ENCODE measurements at regions not wholly inside any gene's neighbourhood (a gene's known extent, or its start where the extent isn't known, plus 50 kb on each side); places are given as distances from the start of the nearest gene placed in this dataset.
A peak's percentile ranks its signal among the peaks of the same experiment; 100 is the strongest.

DNA sequence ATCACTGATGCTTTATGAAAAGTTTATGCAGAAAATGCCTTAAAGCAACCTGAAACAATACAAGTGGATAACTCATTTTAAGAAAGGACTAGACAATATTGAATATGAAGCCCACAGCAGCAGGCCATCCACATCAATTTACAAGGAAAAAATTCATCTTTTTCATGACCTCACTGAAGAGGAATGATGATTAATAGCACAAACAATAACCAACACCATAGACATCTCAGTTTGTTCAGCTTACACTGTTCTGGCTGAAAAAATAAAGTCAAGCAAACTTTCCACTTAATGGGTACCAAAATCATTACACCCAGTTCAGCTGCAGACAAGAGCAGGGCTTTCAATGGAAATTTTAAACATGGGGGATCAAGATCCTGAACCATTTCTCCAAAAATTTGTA lies 380.6 kb upstream of the NEGR1 start:
- no peak for DNase-seq

GRCh38 chr1:72650843-72651435 lies 368.6 kb upstream of the NEGR1 start:
- DNase-seq = no peak

- peak in 2 of 51 donors; percentile 3 to 6 for DNase-seq
Observed at GRCh38 chr1:72649991-72650390, 367.7 kb upstream of the NEGR1 start.

- peak in 1 of 51 donors; percentile 1 for DNase-seq
Observed at GRCh38 chr1:72649211-72649888, 367.0 kb upstream of the NEGR1 start.

DNA sequence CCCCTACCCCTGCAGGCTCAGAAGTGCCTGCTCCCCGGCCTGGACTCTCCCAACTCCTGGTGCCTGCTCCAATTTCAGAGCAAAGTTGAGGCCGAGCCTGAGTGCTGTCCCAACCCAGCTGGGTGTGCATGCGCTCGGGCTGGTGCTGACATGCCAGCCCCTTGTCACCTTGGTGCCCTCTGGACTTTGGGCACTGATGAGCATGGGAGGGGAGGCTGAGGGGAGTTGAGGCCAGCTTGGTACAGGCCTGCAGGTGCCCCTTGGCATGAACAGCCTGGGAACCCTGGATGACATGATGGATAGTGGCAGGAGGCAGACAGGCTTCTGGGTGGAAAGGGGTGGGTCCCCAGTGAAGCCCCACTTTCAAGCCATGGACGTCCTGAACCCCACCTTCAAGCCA lies 366.1 kb upstream of the NEGR1 start:
- DNase-seq = peak in 1 of 51 donors; percentile 1

DNA sequence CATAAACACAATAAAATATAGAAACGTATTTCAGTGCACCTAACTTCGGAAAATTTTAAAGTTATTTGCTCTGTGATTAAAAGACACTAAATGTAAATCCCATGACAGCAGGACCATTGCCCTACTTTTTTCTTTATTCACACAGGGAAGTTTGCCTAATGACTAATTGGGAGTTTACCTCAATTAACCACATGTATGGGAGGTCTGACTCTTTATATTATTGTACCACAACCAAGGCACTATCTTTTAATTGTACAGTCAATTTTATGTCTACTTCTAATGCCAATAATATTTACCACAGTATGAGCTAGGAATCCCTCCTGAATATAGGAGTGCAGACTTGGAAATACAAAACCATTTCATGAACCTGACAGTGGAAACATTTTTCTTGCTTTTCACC lies 360.8 kb upstream of the NEGR1 start:
- no peak for DNase-seq

DNA sequence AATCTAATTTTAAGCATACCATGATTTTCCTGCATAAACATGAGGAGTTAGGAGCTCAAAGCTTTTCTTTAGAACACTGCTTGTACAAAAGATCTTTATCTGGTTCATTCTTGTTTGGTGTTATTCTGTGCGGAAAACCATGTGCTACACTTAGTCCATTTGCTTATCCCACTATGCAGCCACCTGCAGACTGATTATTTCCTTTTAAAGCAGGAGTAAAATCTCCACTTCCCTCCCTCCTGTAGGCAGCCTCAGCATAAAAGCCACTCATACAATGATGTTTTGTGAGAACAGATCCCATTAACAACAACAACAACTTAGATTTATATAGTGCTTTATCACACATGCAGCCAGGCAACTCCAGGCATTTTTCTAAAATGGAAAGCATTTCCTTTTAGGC lies 355.3 kb upstream of the NEGR1 start:
- DNase-seq = no peak

- DNase-seq = no peak
Observed at GRCh38 chr1:72636631-72637030, 354.3 kb upstream of the NEGR1 start.

- no peak for DNase-seq
Observed at GRCh38 chr1:72635719-72636118, 353.4 kb upstream of the NEGR1 start.

GRCh38 chr1:72634946-72635345 lies 352.6 kb upstream of the NEGR1 start:
- no peak for DNase-seq

GRCh38 chr1:72631449-72631848 lies 349.1 kb upstream of the NEGR1 start:
- DNase-seq = no peak

- DNase-seq = peak in 8 of 51 donors; percentile 0 to 44 (median 8)
Observed at GRCh38 chr1:72623299-72623708, 341.0 kb upstream of the NEGR1 start.

DNA sequence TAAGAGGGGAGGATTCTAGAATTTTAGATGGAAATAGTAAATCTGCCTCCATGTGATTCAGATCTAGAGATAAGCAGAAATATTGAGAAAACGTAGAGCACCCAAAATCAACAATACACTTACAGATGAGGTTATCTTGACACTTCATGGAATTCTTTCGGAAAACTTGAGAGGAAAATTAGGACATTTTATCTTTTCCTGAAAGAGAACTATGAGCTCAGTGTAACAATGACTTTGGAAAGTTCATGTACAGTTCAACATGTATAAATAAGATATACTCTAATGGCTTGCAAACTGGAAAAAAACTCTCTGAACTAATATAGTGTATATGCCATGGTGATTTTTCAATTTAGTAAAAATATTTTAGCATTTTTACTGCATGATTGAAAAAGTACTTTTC lies 338.1 kb upstream of the NEGR1 start:
- DNase-seq = no peak

DNA sequence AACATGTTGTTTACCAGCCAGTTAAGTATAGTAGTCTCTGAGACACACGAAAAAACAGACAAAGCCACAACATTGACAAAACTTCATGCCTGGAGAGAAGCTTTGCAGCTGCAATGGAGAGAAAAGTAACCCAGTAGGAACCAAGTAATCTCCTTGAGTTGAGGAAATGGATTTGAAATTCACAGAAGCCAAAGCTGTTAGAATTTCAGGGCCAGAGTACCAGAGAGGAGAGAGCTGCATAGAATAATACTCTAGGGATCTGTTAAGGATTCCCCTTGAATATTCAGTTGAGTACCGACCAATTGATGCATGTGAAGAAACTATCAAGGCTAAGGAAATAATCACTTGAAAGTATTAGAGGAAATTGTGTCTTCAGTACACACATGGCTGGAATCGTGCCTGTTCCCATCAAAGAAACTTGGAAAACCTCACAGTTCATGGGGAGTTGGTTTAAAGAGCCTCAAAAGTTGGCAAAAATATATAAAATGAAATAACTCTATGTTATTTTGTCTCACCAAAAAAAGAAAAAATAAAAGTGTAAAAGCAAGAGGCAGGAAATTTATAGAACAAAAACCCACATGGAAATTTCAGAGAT lies 324.0 kb upstream of the NEGR1 start:
- no peak for DNase-seq

DNA sequence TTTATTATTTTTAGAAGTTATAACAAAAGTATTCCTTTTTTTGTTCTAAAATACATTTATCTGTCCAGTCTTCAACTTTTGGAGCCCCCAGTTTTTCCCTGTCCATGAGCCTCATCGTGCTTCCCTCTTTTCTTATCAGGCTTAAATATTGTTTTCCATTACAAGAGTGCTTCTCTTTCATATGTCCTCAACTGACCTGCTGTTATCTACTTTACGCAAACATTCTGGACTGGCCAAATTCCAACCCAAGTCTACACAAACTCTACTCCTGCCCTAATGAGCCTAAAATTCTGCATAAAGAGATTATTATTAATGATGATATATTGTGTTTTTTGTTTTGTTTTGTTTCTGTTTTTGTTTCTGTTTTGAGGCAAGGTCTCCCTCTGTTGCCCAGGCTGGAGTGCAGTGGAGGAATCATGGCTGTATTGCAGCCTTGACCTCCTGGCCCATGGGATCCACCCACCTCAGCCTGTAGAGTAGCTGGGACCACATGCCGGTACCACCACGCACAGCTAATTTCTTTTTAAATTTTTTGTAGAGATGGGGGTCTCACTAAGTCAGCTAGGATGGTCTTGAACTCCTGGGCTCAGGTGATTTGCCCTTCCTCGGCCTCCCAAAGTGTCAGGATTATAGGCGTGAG lies 318.8 kb upstream of the NEGR1 start:
- DNase-seq = no peak

DNA sequence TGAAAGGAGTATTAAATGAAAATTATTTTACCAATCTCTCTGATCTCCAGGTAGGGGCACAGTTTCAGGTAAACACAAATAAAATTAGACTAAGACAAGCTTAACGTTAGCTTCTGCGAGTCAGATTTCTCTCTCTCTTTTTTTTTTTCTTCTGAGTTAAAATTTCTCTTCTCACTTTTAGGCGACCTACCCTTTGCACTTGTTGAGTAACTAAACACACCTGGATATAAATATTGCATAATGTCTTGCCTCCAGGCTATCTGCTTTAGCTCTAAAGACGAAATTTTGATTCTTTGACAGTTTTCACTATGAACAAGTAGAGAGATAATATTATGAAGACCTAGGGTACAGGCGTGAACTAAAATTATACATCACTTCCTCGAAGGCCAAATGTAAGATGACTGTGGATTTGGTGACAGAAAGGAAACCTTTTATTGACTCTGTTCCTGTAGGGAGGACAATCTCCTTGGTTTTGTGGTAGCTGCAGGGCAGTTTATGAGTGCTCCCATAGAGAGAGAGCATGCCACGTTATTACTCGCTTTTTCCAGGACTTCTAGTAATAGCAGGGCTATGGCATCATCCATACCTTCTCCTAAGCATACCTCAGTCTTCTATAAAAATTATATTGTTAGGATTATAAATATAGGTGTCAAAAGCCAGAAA lies 303.8 kb upstream of the NEGR1 start:
- no peak for DNase-seq

DNA sequence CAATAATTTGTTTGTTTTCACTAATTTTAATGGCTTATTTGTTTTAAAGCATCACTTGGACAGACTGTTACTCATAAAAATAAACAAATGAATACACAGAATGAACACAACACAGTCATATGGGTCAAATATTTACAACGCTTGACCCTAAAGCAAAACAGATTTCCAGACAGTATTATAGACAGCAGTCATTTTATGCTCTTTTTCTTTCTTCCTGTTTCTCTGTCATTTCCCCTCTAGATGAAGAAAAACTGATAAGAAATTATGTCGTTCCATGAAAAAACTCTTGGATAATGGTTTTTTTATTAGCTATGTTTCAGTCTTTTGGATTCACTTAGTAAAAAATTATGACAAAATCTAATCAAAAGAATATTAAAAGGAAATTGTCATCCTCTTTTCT lies 297.3 kb upstream of the NEGR1 start:
- no peak for DNase-seq

GRCh38 chr1:72570815-72571214 lies 288.5 kb upstream of the NEGR1 start:
- no peak for DNase-seq

GRCh38 chr1:72568113-72568512 lies 285.8 kb upstream of the NEGR1 start:
- no peak for DNase-seq

DNA sequence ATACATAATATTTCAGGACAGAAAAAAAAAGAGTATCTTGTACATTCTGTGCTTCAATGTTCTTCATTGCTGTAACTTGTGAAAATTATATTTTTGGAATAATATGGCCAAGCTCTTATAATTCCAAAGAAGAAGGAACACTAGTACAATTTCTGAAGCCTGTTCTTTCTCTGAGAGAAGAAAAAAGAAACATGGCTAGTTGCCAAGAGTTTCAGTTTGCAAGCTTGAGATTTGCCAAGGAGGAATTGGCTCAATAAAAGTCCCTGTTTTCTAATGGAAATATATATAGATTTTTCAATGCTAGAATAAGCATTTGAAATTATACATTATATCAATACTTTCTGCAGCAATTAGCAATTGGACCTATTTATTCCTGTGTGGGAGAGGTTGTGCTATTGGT lies 285.2 kb upstream of the NEGR1 start:
- DNase-seq = peak in 1 of 51 donors; percentile 8

- DNase-seq = no peak
Observed at GRCh38 chr1:72564749-72565148, 282.4 kb upstream of the NEGR1 start.

DNA sequence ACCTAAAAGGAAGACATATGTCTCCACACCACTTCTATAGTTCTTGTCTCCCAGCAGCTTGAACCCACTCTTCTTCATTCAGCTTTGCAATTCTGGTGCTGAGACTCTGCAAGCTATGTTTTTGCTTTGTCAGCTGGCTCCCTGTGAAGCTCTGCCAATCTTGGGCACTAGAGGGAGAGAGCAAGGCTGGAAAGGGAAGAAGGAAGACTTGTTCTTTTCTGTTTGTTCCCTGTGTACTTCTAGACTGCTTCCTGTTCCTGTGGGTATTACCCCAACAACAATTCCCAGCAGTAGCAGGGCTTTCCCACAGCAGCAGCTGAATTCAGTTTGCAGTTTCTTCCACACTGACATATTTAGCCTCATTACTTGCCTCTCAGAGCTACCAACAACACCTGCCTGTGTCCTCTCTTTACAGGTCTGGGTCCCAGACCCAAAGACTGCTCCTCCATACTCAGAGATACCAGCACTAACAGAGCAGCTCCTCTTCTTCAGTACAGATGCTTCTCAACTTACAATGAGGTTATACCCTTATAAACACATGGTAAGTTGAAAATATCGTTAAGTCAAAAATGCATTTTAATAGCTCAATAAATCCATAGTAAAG lies 275.2 kb upstream of the NEGR1 start:
- DNase-seq = peak in 4 of 51 donors; percentile 1 to 6 (median 2)
